ENCODE measurements at regions not wholly inside any gene's neighbourhood (a gene's known extent, or its start where the extent isn't known, plus 50 kb on each side); places are given as distances from the start of the nearest gene placed in this dataset.
"Not testable (repeated sequence)": the region's sequence is repeated elsewhere in the genome, so short reads cannot be mapped to it uniquely, and the experiment has no call there.

GRCh38 chr6:102742028-102742427 lies 1348.5 kb downstream of the GRIK2 start:
- in situ Hi-C loops (cut with MboI; ENCODE audit: low sequenced_read_pairs) = no loop called here

GRCh38 chr6:102736941-102737368 lies 1343.4 kb downstream of the GRIK2 start:
- in situ Hi-C loops (cut with MboI; ENCODE audit: low sequenced_read_pairs) = no loop called here

- in situ Hi-C loops (cut with MboI; ENCODE audit: low sequenced_read_pairs) = no loop called here
Observed at GRCh38 chr6:102732898-102733297, 1339.4 kb downstream of the GRIK2 start.

- in situ Hi-C loops (cut with MboI; ENCODE audit: low sequenced_read_pairs) = not testable (repeated sequence)
Observed at GRCh38 chr6:102722086-102722485, 1328.6 kb downstream of the GRIK2 start.

GRCh38 chr6:102717737-102718456 lies 1324.4 kb downstream of the GRIK2 start:
- in situ Hi-C loops (cut with MboI; ENCODE audit: low sequenced_read_pairs) = no loop called here

GRCh38 chr6:102717252-102717651 lies 1323.7 kb downstream of the GRIK2 start:
- in situ Hi-C loops (cut with MboI; ENCODE audit: low sequenced_read_pairs) = no loop called here

- in situ Hi-C loops (cut with MboI; ENCODE audit: low sequenced_read_pairs) = no loop called here
Observed at GRCh38 chr6:102701019-102701418, 1307.5 kb downstream of the GRIK2 start.

- in situ Hi-C loops (cut with MboI; ENCODE audit: low sequenced_read_pairs) = no loop called here
Observed at GRCh38 chr6:102686461-102686860, 1293.0 kb downstream of the GRIK2 start.

GRCh38 chr6:102680413-102680812 lies 1286.9 kb downstream of the GRIK2 start:
- in situ Hi-C loops (cut with MboI; ENCODE audit: low sequenced_read_pairs) = no loop called here

GRCh38 chr6:102679865-102680264 lies 1286.4 kb downstream of the GRIK2 start:
- in situ Hi-C loops (cut with MboI; ENCODE audit: low sequenced_read_pairs) = no loop called here

- in situ Hi-C loops (cut with MboI; ENCODE audit: low sequenced_read_pairs) = no loop called here
Observed at GRCh38 chr6:102677225-102677624, 1283.7 kb downstream of the GRIK2 start.

- in situ Hi-C loops (cut with MboI; ENCODE audit: low sequenced_read_pairs) = no loop called here
Observed at GRCh38 chr6:102670735-102671134, 1277.2 kb downstream of the GRIK2 start.

- in situ Hi-C loops (cut with MboI; ENCODE audit: low sequenced_read_pairs) = no loop called here
Observed at GRCh38 chr6:102662851-102663250, 1269.3 kb downstream of the GRIK2 start.

- in situ Hi-C loops (cut with MboI; ENCODE audit: low sequenced_read_pairs) = no loop called here
Observed at GRCh38 chr6:102660303-102660702, 1266.8 kb downstream of the GRIK2 start.

GRCh38 chr6:102655823-102656222 lies 1262.3 kb downstream of the GRIK2 start:
- in situ Hi-C loops (cut with MboI; ENCODE audit: low sequenced_read_pairs) = no loop called here

- in situ Hi-C loops (cut with MboI; ENCODE audit: low sequenced_read_pairs) = no loop called here
Observed at GRCh38 chr6:102641426-102641825, 1247.9 kb downstream of the GRIK2 start.

GRCh38 chr6:102631921-102632320 lies 1238.4 kb downstream of the GRIK2 start:
- in situ Hi-C loops (cut with MboI; ENCODE audit: low sequenced_read_pairs) = no loop called here

- in situ Hi-C loops (cut with MboI; ENCODE audit: low sequenced_read_pairs) = no loop called here
Observed at GRCh38 chr6:102623201-102623600, 1229.7 kb downstream of the GRIK2 start.

- in situ Hi-C loops (cut with MboI; ENCODE audit: low sequenced_read_pairs) = no loop called here
Observed at GRCh38 chr6:102619585-102619984, 1226.1 kb downstream of the GRIK2 start.

- in situ Hi-C loops (cut with MboI; ENCODE audit: low sequenced_read_pairs) = no loop called here
Observed at GRCh38 chr6:102582569-102582968, 1189.1 kb downstream of the GRIK2 start.

GRCh38 chr6:102581378-102582124 lies 1188.0 kb downstream of the GRIK2 start:
- in situ Hi-C loops (cut with MboI; ENCODE audit: low sequenced_read_pairs) = no loop called here

GRCh38 chr6:102571236-102571908 lies 1177.9 kb downstream of the GRIK2 start:
- in situ Hi-C loops (cut with MboI; ENCODE audit: low sequenced_read_pairs) = no loop called here
